GM19328 (cell line): ENCODE measurements at regions not wholly inside any gene's neighbourhood (a gene's known extent, or its start where the extent isn't known, plus 50 kb on each side); places are given as distances from the start of the nearest gene placed in this dataset.

Source experiments
- ATAC-seq: cut with Tn5 transposase; IDR thresholded peaks from one replicate; pipeline ENCODE4 v1.9.1; 2021; ENCODE audit warnings: mild to moderate bottlenecking, moderate library complexity; ENCODE audit not compliant: unreplicated experiment

DNA sequence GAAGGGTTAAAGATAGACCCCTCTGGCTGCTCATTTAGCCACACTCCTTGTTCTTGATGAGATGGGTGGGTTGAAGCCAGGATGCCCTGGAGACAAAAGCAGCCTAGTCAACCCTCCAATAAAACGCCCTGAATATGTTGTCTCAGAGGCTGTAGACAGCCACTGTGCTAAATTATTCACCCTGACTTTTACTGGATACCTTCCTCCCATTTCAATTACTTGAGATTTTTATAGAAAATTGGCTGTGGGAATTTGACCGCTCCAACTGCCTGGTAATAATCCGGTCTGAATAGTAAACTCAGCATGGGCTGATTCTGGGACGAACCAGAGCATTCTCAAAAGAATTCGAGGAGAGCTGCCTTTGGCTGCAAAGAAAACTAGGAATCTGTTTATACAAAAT is 104.2 kb downstream of the SNX18 start:
- ATAC-seq = no peak

DNA sequence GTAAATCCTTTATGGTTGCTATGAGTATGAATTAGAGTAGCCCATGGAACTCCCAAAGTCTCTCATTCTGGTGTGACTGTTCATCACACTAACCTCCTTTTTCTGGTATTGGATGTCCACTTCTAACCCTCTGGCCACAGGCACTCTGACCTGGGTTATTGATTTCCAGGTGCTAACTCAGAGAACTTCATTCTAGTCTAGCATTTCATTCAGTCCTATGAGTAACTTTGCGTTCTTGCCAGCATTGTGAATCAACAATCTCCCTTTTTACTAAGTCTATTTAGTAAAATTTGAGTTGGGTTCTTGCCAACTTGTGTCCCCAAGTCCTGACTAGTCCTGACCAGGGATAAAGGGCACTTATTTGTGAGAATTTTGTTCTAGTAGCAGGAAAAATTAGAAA is 103.5 kb downstream of the SNX18 start:
- no peak for ATAC-seq

DNA sequence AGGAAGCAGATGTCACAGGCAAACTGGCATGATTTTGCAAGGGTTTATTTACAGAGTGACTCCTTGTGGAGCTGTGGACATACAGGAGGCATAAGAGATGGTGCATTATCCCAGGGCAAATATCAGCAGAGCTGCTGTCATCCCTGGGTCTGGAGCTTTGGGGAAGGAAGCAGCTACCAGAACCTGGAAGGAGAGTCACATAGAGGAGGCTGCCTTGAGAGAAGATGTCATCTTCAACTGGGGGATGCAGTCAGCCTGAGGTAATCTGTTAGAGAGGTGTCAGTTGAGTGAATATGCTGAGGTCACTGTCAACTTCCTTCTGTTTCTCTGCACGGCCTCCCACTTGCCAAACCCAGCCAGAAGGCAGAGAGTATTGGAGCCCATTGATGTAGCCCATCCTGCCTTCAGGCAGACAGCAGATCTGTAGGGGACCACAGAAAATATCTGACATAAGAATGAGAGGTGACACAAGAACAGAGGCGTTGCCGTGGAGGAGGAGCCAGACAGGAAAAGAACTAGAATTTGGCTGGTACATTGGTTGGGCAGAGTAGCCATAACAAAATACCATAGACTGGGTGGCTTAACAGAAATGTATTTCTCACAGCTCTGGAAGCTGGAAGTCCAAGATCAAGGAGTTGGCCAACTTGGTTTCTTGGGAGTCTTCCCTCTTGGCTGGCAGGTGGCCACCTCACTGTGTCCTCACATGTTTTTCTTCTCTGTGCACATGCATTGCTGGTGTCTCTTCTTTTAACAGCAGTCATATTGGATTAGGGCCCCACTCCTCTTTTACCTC is 102.8 kb downstream of the SNX18 start:
- no peak for ATAC-seq

DNA sequence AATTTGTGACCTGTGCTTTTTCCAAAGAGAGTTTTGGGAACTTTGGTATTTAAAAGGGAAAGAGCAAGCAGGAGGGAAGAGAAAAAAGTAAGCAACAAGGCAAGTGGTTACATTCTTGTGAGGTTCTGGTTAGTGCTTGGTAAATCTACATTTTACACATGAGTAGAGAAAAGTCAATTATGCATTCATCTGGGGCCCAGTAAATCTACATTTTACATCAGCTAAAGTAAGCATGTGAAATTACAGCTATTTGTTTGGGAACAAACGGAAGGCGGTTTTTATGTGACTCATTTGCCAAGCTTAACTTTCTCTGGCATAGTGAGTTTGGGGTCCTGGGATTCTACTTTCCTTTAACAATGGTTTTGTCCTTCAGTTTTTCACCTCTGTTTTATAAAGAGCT is 102.2 kb downstream of the SNX18 start:
- no peak for ATAC-seq

DNA sequence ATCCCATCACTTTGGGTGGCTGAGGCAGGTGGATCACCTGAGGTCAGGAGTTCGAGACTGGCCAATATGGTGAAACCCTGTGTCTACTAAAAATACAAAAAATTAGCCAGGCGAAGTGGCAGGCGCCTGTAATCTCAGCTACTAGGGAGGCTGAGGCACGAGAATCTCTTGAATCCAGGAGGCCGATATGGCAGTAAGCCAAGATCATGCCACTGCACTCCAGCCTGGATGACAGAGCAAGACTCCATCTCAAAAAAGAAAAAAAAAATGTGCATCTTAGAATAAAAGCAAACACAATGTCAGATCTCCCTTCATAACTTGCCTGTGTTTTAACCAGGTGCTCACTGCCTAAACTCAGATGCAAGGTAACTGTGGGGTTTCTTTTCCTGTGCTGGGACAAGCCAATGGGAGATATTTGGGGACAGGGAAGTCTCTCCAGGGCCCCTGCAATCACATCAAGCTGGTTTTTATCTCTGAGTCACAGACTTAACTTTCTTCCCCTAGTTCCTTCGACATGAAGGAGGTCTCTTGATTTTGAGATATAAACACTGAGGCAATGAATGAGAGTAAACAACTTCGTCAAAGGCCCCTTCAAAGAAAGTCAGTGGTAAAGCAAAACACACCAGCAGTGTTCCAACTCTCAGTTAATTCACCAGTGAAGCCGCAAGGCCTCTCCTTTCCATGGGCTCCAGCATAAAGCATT is 99.1 kb downstream of the SNX18 start:
- ATAC-seq = no peak

DNA sequence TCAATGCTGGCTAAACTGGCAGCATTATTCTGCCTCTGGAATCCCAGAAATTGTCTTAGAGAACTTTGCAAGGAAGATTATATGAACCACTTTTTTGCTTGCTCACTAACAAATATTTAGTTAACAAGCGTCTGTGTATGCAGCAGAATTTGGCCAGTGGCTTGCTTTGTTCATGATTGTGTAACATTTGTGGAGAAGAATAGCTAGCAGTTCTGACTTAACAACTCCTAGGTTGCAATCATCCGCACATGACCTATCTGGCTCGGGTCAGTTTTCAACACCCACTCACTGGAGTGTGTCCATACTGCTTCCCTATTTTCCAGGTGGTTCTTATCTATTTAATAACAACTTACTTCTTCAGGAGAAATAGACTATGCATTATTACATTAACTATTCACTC is 98.5 kb downstream of the SNX18 start:
- ATAC-seq = no peak

DNA sequence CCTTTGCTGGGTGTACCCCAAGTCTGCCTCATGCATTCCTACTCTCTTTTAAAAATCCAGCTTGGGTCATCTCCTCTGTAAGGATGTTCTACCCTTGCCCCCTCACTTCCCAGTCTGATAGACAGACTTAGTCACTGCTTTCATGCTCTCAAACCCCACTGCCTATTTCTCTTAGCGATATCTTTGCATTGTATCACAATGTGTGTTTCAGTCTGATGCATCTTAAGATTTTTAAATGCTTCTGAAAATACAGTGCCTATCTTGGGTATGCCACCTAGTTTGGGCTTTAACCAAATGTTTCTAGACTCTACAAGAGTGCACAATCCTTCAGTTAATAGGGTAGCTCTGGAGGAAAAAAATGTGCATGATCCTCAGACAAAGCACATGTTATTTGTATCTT is 97.8 kb downstream of the SNX18 start:
- ATAC-seq = no peak

DNA sequence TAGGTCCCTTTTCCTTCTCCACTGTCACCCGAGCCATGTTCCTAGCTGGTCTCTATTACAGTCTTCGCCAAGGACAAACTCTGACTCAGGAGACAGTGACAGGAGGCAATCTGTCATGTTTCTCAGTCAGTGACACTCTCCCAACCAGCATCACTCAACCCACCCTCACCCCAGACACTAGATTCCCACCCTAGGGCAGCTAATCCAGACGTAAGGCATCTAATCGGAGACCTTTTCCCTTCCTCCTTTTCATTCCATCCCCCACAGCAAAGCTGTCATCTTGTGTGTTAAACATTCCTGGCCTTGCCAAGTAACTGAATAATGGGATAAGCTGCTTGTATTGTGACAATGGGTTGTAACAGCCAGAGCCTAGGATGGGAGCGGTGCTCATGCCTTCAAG is 95.2 kb downstream of the SNX18 start:
- no peak for ATAC-seq

DNA sequence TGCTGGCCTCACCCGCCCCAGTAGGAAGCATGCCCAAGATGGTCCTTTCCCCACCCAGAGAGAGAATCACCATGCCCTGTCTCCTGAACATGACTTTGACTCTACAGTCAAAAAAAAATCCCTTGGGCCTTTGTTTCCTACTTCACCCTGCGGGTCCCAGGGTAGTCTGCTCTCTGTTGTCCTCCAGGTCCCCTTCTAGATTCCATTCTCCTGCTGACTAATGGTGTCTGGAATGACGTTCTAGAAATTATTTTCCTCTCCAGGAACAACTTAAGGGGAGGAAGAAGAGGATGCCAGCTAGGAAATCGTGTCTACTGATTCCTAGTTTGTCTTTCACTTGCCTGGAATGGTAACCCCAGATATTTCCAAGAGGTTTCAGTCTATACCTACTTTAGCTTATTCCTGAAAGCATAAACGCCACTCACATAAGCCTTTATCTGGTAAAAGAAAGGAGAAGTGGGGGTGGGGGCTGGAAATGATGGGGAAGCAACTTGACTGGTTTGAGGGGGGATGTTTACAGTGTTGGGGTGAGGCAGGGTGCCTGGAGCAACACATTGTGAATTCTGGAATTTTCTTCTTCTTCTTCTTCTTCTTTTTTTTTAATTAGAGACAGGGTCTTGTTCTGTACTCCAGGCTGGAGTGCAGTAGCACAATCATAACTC is 93.9 kb downstream of the SNX18 start:
- ATAC-seq = no peak

DNA sequence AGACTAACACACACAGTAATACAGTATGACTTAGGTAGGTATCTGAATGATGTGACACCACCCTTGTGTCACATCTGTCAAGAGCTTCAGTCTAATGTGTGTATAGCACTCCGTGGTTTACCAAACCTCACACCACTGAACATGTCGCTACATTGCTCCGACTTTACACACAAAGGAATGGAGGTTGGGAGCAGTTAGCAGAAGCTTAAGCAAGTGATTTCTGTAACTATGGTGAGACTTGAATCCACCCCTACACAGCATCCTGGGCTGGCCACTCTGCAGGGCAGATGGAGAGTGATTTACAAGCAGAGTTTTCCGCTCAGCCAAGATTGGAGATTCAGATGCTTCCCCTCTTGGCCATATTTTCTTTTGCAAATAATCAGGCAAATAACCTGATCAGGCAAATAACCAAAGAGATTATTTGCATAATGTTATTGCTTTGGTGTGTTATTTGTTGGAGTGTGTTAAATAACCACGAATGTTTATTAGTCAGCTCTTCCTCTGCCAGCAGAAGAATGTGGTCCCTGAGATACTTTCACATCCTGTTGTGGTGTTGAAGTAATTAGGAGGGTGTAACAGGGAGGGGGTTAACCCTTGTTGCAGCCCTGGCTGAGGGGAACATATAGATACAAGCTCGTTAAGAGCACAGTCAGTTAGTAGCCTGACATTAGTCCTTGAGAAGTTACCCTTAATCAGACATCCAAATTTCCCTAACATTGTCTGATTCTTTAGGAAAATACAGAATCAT is 92.8 kb downstream of the SNX18 start:
- peak; percentile 94 for ATAC-seq

DNA sequence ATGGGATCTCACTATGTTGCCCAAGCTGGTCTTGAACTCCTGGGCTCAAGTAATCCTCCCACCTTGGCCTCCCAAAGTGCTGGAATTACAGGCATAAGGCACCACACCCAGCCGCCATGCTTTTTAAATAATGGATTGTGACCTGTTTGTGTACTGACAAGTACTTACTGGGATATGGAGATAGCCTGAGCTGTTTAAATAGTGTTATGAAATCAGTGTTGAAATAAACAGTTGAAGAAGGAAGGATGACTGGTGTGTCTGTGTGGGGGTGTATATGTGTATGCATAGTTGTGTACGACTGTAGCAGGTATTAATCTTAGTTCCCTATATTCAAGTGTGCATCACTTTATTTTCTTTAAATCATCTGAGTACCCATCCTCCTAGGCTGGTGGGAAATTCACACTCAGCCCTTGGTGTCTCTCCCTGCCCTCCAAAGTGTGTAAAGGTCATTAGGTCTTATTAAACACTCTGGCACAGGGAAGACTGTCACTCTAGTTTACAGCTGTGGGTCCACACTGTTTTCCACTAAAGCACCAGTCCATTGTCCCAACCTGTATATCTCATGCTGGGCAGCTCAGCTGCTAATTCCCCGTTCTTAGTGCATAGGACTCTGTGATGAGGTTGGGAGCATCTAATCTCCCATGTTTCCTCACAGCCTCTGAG is 91.0 kb downstream of the SNX18 start:
- no peak for ATAC-seq

DNA sequence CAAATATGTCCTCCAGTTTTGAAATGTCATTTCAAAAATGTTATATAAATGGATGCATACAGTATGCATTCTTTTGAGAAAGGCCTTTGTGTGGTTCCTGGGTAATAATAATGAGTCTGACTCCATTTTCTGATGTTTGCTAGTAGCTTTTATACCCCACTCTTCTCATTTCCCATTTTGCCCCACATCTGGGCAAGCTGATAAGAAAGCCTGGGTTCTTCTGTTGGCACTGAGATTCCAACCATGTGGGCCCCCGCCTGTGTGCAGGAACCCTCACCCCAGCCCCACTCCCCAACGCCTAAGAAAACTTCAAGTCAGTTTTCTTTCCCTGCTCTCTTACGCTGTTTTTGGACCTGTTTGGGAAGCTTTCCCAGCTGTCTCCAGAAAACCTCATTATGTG is 89.4 kb downstream of the SNX18 start:
- no peak for ATAC-seq

DNA sequence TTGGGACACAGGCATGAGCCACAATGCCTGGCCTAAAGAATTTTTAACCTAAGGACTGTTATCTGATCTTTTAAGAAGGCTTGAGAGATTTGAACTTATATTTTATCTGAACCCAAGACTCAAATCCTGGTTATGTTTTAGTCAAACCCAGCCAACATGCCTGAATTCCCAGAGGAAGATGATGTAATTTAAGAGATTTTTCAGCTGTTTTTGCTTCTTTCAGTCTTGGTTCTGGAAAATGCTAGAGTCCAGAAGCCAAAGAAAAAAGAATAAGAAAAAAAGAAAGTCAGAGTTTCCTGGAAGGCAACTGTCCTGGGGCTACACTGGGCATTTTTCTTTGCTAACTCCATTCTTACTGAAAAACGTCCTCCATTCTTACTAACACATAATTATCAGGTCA is 85.8 kb downstream of the SNX18 start:
- ATAC-seq = no peak

DNA sequence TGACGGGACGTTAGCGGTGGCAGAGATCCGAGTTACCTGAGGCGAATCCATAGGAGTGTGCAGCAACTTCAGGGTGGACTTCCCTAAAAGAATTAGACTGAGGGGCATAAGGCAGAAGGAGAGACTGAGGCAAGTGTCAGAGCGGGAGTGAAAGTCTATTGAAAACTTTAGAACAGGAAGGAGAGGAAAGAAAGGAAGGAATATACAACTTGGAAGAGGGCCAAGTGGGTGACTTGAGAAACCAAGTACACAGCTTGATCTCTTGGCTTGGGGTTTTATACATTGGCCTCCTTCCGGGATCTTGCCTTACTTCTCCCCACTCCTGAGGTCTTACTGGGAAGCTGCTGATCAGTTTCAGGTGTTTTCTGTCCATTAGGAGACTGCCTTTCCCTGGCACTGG is 84.9 kb downstream of the SNX18 start:
- no peak for ATAC-seq

DNA sequence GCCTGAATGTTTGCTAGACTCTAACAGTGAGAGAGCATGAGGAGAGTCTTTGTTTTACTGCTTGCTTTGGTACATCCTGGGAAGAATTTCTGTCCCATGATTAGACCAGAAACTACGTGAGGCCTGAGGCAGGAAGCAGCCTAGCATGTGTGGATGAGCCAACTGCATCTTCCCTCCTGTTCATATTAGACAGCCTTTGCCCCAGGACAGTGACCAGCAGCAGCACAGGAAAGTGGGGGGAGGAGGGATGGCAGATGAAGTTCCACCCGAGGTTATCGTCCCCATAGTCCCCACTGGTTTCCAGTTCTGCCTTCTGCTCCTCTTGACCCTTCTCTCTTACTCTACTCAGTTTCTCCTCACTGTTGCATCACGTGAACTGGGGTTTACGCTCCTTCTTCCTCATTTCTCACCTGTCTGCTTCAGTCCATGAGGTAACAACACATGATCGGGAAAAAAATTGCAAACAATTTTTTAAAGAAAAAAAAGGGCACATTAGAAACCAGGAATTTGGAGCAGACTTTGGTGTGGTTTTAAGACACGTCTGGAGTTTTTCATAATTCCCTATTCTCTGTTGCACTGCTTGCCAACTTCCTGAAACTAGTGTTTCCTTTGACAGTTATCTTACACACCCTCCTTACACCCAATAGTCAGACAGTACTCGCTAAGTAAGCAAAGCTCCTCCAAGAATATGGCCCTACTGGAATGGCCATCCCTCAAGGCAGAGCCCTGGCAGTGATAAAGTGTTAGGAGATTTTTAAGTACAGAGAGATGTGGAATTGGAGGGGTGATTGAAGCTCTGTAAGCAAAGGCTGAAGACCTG is 84.1 kb downstream of the SNX18 start:
- no peak for ATAC-seq
